Stomach smooth muscle (tissue), 2 donors: ENCODE measurements at regions not wholly inside any gene's neighbourhood (a gene's known extent, or its start where the extent isn't known, plus 50 kb on each side); places are given as distances from the start of the nearest gene placed in this dataset.
"Not testable (repeated sequence)": the region's sequence is repeated elsewhere in the genome, so short reads cannot be mapped to it uniquely, and the experiment has no call there.

Source experiments
- H3K27ac ChIP-seq: one replicate; pipeline ENCODE4 v1.7.0; 2013; ENCODE audit warnings: mild to moderate bottlenecking, low read length, inconsistent platforms
- H3K27me3 ChIP-seq, 2 donors: one replicate each; pipeline ENCODE4 v1.7.0; 2013; ENCODE audit warnings: low read length in 2 of 2; ENCODE audit not compliant: insufficient read depth in 2 of 2, control insufficient read depth in 1 of 2
- H3K36me3 ChIP-seq, 2 donors: one replicate each; pipeline ENCODE4 v1.7.0; 2013; ENCODE audit warnings: low read length in 2 of 2; ENCODE audit not compliant: control insufficient read depth in 2 of 2, insufficient read depth in 2 of 2
- H3K4me1 ChIP-seq: one replicate; pipeline ENCODE4 v1.7.0; 2013; ENCODE audit warnings: low read length; ENCODE audit not compliant: control insufficient read depth, insufficient read depth
- H3K4me3 ChIP-seq, 2 donors: one replicate each; pipeline ENCODE4 v1.7.0; 2013; ENCODE audit warnings: low read length in 2 of 2
- H3K9ac ChIP-seq, 2 donors: one replicate each; pipeline ENCODE4 v1.7.0; 2013; ENCODE audit warnings: low read length in 2 of 2, mild to moderate bottlenecking in 1 of 2
- H3K9me3 ChIP-seq, 2 donors: one replicate each; pipeline ENCODE4 v1.7.0; 2013; ENCODE audit warnings: low read length in 2 of 2; ENCODE audit not compliant: control insufficient read depth in 2 of 2
- donor health status: healthy.
- donor health status: Pancreatic carcinoma.

DNA sequence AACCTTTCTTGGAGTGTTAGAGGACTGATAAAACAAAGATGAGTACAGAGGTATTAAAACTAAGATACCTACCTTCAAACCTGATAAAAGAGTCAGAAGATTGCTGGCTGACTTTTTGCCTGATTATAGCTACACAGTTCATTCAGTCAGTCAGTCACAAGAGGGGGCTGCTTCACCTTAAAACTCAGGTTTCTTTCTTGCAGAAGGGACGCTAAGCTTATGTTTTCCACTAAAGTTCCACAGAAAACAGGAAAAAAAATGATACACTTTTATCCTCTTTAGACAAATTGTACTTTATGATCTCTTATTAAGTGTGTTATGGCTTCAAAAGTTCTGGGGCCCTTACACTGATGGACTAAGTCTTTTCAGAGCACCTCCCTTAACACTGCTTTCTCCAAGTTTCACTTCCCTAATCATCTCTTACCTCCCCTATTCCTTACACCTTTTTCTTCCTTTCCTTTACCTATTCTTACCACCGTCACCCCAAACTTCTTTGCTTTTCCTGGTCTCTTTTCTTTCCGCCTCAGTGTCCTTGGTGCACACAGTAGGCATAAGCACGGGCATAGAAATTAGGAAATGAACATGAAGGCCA is 448.7 kb upstream of the OR4E1 start:
- Histone ChIP-seq H3K27ac (no peak overlapping the region), H3K9ac (no peak overlapping the region), H3K4me3 (no peak overlapping the region), H3K9me3 (no peaks in the 10 kb centered on the region), H3K4me1 (no peaks in the 10 kb centered on the region), H3K27me3 (no peaks in the 10 kb centered on the region), H3K36me3 (no peaks in the 10 kb centered on the region)

GRCh38 chr14:22118899-22119477 is 445.4 kb upstream of the OR4E1 start:
- no peaks in the 10 kb centered on the region for H3K9me3 ChIP-seq

DNA sequence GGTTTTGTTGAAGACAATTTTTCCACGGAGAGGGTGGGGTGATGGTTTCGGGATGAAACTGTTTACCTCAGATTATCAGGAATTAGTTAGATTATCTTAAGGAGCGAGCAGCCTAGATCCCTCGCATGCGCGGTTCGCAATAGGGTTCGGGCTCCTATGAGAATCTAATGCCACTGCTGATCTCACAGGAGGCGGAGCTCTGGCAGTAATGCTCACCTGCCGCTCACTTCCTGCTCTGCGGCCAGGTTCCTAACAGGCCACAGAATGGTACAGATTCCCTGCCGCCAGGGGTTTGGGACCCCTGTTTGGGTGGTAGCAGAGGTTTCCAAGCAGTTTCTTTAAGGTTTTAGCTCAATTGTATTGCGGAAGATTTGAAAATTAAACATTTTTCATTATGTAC is 439.8 kb upstream of the OR4E1 start:
- Histone ChIP-seq H3K9me3 (no peaks in the 10 kb centered on the region), H3K9ac (no peak overlapping the region), H3K4me3 (no peak overlapping the region), H3K27me3 (no peaks in the 10 kb centered on the region), H3K4me1 (no peaks in the 10 kb centered on the region), H3K36me3 (no peaks in the 10 kb centered on the region), H3K27ac (no peak overlapping the region)

More at GRCh38 chr14:22118899-22119477, 445.4 kb upstream of the OR4E1 start:
- Histone ChIP-seq H3K4me3 (no peak overlapping the region), H3K9ac (no peak overlapping the region), H3K27me3 (no peaks in the 10 kb centered on the region), H3K36me3 (no peaks in the 10 kb centered on the region), H3K4me1 (no peaks in the 10 kb centered on the region), H3K27ac (no peak overlapping the region)

DNA sequence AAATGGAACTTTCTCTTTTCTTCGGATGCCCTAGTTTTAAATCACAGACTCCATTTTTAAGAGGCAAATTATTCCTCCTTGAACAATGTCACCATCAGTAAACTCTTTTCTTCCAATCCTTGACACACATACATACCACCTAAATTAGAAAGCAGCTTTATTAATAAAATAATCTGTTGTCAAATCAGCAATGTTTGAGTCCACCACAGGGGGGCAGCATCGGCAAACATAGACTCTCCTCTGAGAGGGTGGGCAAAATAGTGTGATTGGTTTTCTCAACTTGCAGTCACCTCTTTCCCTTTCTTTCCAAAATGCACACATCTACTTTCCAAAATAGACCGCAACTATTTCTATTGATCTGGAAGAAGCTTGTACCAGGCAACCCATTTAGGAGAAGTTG is 438.4 kb upstream of the OR4E1 start:
- no peak overlapping the region for H3K4me3 ChIP-seq
- no peaks in the 10 kb centered on the region for H3K4me1 ChIP-seq
- H3K27ac ChIP-seq: no peak overlapping the region
- H3K27me3 ChIP-seq: no peaks in the 10 kb centered on the region
- no peaks in the 10 kb centered on the region for H3K36me3 ChIP-seq
- H3K9me3 ChIP-seq: no peaks in the 10 kb centered on the region
- no peak overlapping the region for H3K9ac ChIP-seq

GRCh38 chr14:22107753-22108152 is 434.1 kb upstream of the OR4E1 start:
- Histone ChIP-seq H3K27me3 (no peaks in the 10 kb centered on the region), H3K9ac (no peak overlapping the region)

DNA sequence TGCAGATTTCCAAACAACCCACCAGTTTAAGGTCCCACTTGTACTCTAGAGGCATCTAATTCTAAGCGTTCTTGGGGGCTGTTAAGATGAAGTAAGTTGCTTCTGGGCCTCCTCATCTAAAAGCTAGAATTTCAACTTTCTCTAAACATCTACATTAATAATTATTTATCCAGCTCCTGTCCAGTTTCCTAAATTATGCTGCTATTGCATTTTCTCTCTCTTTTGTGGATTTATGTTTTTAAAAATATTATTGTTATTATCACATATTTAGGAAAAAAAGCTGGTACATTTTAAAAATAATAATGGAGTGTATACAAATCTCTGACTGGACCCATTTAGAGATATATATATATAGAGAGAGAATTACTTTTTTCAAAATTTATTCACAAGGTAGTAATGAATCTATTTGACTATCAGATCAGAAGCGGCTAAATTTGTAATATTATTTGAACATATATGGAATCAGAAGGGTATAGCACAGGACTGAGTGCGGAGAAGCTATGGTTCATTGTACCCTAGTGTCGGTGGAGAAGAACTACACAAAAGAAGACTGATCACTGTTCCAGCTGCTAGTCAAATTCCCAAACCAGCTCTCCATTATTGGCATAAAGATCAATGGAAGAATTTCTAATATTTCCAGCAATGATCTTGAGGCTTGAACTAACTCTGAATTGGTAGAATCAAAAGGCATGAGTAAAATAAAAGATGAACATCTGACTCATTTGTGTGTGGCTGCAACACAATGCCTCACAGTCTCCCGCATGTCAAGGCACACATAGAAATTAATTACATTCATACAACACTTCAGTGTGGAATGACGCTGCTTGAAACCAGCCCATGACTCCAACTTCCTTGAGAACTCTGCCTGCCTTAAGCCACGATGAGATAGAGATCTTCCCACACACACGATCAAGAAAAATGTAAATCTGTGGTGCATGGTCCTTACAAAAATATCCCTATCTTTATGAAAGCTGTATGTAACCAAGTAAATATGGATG is 433.4 kb upstream of the OR4E1 start:
- no peaks in the 10 kb centered on the region for H3K36me3 ChIP-seq
- H3K27ac ChIP-seq: no peak overlapping the region
- H3K27me3 ChIP-seq: no peaks in the 10 kb centered on the region
- H3K9me3 ChIP-seq: no peaks in the 10 kb centered on the region
- H3K4me3 ChIP-seq: no peak overlapping the region
- H3K4me1 ChIP-seq: no peaks in the 10 kb centered on the region
- no peak overlapping the region for H3K9ac ChIP-seq

More at GRCh38 chr14:22107753-22108152, 434.1 kb upstream of the OR4E1 start:
- H3K27ac ChIP-seq: no peak overlapping the region
- H3K4me1 ChIP-seq: no peaks in the 10 kb centered on the region
- no peak overlapping the region for H3K4me3 ChIP-seq
- H3K36me3 ChIP-seq: no peaks in the 10 kb centered on the region
- H3K9me3 ChIP-seq: no peaks in the 10 kb centered on the region

GRCh38 chr14:22105624-22106006 is 432.0 kb upstream of the OR4E1 start:
- H3K9ac ChIP-seq: no peak overlapping the region
- no peaks in the 10 kb centered on the region for H3K9me3 ChIP-seq
- no peaks in the 10 kb centered on the region for H3K36me3 ChIP-seq
- no peaks in the 10 kb centered on the region for H3K4me1 ChIP-seq
- H3K27me3 ChIP-seq: no peaks in the 10 kb centered on the region
- no peak overlapping the region for H3K27ac ChIP-seq
- H3K4me3 ChIP-seq: no peak overlapping the region

- no peaks in the 10 kb centered on the region for H3K27me3 ChIP-seq
- H3K4me3 ChIP-seq: no peak overlapping the region
- no peaks in the 10 kb centered on the region for H3K4me1 ChIP-seq
- H3K27ac ChIP-seq: no peak overlapping the region
- H3K36me3 ChIP-seq: no peaks in the 10 kb centered on the region
- H3K9me3 ChIP-seq: no peaks in the 10 kb centered on the region
- H3K9ac ChIP-seq: no peak overlapping the region
These were observed 431.5 kb upstream of the OR4E1 start for GRCh38 chr14:22105006-22105623.

- H3K4me1 ChIP-seq, H3K9ac ChIP-seq, H3K36me3 ChIP-seq, H3K27me3 ChIP-seq, H3K4me3 ChIP-seq, H3K27ac ChIP-seq, H3K9me3 ChIP-seq: not testable (repeated sequence)
These were observed 427.1 kb upstream of the OR4E1 start for GRCh38 chr14:22100764-22101120.

GRCh38 chr14:22099942-22100763 is 426.5 kb upstream of the OR4E1 start:
- no peaks in the 10 kb centered on the region for H3K27me3 ChIP-seq
- no peaks in the 10 kb centered on the region for H3K9me3 ChIP-seq
- H3K9ac ChIP-seq: no peak overlapping the region
- H3K27ac ChIP-seq: no peak overlapping the region
- no peaks in the 10 kb centered on the region for H3K36me3 ChIP-seq
- no peaks in the 10 kb centered on the region for H3K4me1 ChIP-seq
- H3K4me3 ChIP-seq: no peak overlapping the region
